GM18861 (cell line): ENCODE measurements at regions not wholly inside any gene's neighbourhood (a gene's known extent, or its start where the extent isn't known, plus 50 kb on each side); places are given as distances from the start of the nearest gene placed in this dataset.
A peak's percentile ranks its signal among the peaks of the same experiment; 100 is the strongest.

ENCODE experiments used
- ATAC-seq: cut with Tn5 transposase; IDR thresholded peaks from one replicate; pipeline ENCODE4 v1.9.1; 2021; ENCODE audit not compliant: unreplicated experiment

DNA sequence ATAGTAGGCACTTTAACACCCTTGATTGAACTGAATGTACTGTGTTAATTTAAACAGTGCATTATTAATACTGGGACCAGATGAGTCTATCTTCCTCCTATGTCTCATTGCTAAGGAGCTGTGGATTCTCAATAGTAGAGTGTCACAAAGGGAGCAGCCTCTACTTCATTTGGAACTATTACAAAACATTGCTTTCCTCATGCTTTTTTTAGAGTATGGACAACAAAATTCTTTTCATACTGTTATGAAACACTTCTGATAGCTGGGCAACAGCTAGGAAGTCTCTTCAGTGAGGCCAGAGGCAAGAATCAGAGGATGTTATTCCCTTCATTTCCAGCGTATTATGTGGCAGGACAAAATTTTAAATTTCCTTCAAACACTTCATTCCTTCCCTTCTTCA is 160.8 kb downstream of the FBXO8 start:
- ATAC-seq = no peak

DNA sequence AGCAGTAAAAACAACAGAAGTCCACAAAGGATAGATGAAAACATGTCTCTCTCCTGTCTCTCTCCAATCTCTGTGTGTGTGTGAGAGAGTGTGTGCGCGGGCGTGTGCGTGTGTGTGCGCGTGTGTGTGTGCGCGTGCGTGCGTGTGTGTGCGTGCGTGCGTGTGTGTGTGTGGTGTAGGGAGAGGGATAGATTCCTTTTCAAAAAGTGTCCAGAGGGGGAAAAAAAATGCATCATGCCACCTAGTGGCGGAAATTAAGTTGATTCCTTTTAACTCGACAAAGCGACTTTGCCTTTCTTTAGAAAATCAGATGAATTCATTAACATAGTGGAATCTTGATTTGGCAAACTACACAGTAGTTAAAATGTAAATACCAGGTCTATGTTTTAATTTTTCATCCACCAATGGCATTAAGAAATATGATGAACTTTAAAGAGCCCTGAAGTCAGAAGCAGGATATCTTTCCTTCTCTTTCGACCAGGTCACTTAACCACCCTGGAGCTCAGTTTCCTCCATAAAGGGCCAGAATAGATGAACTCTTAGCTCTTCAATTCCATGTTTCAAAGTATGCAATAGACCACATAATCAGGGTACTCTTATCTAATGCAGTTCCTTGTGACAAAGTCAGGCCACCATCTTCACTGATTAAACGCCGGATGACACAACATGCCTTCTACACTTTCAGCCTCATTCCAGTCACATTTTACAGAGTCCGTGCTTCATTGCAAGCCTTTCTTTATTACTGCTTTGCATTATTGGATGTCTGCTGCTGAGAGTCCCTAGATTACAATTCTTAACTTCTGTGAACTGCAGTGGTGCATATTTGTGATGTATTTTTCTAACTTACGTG is 162.8 kb downstream of the FBXO8 start:
- ATAC-seq = peak; percentile 46

DNA sequence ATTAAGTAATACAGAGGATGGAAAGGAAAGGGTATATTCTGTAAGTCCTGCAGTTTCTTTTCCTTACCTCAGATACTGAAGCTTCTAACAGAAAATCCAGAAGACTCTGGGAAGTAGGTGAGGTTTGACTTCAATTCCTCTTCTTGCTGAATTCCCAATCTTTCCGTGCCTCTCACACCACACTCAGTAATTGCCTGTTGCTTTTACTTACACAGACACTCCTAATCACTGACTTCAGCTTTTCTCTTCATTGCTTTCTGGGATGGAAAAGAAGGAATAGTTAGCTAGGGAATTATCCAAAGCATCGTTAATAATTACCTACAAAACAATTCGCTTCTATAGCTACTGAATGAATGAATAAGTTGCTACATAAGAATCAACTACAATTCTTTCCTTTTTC is 163.6 kb downstream of the FBXO8 start:
- no peak for ATAC-seq

DNA sequence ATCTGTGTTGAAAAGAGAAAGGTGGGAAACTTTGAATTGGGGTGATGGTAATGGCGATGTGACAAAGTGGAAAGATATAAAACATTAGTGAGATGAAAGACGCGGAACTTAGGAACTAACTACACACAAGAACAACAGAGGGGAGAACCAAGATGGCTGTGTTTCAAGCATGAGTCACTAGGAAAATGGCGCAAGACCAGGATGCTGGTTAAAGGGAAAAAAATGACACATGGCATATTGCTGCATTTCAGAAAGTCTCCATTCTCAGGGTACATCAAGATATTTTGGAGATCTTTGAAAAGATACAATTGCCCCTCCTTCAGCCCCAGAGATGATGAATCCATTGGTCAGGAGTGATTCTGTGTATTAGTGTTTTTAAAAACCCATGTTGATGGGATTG is 164.4 kb downstream of the FBXO8 start:
- ATAC-seq = no peak

DNA sequence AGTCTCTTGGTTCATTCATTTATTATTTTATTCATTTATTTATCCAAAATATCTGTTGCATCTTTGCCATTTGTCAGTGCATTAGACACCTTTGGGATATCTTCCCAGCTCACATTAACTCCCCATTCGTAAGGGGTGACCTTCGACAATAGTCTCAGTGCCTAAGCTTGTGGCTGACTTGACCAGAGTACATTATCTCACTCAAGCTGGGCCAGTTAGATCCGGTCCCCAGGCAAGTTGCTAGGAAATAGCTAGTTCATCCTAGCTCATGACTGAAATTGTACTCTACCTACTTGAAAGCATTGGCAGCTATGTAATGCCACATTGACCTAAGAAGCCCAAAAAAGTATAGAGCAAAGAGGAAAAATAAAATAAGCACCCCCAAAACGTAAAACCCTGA is 165.3 kb downstream of the FBXO8 start:
- no peak for ATAC-seq

DNA sequence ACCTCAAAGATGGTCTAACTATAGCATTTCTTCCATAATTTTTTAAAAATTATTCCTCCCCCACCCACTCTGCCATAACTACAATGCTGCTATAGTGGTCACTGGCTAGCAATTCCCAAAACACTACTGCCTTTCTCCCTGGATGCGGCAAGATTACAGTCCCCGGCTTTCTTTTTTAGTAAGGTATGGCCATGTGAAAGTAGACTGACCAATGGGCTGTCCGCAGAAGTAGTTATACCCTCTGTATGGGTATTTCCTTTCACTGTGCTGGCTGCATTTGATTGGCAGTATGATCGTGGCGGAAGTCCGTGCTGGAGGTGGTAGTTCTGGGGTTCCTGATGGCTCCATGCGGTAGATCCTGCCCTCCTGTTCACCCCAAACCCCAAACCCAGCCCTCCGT is 166.0 kb downstream of the FBXO8 start:
- ATAC-seq = no peak

DNA sequence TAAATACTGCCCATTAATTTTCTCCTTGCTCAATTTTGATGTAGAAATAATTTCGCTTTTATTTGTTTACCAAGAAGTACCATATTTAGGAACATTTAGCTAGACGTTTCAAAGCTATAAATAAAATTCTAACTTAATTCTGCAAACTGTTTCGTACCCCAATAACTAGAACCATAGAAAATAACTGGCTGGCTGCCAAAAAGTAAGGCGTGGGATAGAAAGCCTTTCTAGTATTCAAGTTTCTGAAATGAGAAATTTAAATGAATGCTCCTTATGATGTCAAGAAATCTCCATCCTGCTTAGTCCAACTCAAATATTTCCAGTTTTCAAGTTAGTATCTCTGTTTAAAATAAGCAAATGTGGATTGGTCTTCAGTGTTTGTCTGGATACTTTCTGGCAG is 167.4 kb downstream of the FBXO8 start:
- no peak for ATAC-seq

DNA sequence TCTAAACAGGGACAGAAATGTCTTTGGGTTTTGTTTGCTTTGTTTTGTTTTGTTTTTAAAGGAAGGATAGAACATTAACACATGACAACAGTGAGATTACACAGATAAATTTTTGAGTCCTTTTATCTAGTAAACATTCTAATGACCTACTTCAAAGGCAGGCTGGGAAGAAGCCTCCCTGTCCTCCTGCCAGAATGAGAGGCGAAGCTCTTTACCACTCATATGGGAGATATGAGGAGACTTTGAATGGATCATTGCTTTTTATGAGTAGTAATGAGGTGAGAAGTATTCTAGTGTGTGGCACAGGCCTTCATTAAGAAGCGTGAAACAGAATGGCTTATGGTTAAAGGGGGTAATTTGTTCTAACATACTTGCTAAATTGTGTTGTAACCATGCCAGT is 172.0 kb downstream of the FBXO8 start:
- no peak for ATAC-seq

DNA sequence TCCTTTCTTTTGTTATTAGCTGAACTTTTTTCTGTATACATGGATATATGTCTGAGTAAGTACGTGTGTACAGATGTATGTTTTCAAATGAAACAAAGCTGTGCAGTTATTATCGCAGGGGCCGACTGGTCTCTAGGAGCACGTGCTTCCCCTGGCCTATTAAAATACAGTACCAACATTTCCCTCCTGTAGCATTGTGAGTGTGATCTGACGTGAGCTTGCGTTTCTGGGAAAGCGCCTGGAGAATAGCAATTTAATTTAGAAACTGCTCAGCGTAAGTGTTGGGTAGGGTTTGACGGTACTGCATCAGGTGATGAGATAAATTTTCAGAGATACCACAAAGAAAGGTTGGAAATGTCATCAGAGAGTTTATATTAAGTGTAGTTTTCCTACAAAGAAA is 173.3 kb downstream of the FBXO8 start:
- no peak for ATAC-seq

DNA sequence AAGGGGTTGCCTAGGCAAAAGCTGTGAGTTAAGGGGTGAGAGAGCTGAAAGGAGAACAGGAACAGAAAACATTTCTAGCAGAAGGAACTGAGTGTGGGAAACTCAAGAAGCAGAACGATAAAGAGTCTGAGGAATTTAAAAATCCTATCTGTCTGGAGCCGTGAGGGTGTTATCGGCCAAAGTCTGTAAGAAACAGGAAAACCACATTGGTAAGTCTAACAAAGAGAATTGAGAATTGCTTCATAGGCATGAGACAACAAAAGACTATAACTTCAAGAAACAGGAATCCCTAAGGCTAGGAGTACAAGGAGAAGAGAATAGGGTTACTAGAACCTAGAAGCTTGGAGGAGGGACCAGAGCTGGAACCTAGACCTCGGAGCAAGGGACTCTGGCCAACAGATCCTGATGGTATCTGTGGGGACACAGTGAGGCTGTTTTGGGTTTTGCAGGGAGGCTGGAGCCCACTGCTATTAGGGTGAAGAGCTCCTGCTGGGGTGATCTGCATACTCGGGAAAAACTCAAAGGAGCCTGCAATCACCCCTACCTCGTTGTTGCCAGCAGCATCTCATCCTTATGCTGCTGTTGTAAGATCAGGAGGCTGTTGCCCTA is 175.6 kb downstream of the FBXO8 start:
- no peak for ATAC-seq

DNA sequence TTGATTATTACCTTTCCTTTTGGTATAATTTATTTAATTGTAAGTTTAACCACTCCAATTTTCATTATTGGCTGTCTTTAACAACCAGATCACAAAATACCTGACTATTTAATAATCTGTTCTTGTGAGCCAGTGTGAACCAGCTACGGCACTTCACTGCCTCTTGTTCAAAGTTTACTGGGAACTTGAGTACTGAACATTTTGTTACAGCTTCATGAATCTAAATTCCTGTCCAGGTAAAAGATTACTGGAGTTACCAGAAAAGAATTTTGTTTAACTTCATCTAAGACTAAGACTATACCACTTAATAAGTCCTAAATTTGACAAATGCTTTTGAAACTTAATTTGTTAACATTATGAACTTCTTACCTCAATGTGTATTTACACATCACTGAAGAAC is 178.3 kb downstream of the FBXO8 start:
- no peak for ATAC-seq

DNA sequence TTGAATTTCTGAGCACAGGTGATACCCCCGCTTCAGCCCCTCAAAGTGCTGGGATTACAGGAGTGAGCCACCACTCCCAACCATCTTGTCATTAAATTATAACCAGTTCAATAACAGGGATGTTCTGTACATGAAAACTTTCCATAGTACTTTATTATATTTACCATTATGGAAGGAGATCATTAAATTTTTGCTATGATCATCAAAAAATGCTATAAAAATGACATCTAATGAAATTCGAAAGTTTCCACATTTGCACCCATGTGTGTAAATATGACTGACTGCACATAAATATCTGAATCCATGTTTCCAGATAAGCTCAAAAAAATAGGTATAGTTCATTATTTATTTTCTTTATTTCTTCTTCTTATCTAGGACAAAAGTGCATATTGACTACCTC is 182.6 kb downstream of the FBXO8 start:
- no peak for ATAC-seq

DNA sequence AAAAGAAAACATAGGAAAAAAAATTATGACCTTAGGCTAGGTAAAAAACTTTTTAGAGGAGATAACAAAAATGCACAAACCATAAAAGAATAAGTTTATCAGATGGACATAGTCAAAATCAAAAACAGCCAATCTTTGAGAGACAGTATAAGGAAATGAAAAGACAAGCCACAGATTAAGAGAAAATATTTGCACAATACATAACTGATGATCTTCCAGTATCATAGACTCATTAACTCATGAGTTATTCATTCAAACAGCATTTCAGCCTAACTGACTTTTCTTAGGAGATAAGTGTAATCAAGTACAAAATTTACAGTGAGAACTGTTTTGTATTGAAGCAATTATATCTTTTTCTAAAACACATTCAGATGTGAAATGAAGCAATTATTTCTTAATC is 183.8 kb downstream of the FBXO8 start:
- ATAC-seq = no peak

DNA sequence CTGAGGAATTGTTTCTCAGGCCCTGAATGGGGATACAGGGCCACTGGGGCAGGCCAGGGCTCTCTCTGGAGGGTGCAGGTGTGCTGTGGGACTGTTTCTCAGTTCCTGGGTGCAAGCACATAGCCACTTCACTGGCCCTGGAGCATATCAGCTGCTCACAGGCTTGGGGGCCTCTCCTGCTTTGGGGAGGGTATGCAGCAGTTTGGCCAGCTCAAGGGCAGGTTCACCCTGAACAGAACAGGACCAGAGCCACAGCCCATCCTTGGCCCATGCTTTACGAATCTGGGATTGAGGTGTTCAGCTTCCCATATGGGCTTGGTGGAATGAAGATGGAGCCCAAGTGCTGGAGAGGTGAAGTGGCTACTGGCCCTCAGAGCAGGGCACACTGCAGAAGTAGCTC is 186.5 kb downstream of the FBXO8 start:
- no peak for ATAC-seq

DNA sequence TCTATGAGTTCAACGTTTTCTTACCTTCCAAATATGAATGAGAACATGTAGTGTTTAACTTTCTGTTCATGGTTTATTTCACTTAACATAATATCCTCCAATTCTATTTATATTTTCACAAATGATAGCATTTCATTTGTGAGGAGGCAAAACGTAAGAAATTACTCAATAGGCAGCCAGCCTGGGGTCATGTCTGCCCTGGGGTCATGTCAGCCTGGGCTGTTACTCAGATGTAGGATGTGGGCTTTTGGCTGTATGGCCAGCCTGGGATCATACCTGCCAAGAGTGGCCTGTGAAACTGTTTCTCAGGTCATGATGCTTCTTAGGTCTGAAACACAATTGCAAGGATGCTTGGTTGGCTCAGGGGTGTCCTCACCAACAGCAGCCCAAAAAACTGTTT is 187.0 kb downstream of the FBXO8 start:
- ATAC-seq = no peak

DNA sequence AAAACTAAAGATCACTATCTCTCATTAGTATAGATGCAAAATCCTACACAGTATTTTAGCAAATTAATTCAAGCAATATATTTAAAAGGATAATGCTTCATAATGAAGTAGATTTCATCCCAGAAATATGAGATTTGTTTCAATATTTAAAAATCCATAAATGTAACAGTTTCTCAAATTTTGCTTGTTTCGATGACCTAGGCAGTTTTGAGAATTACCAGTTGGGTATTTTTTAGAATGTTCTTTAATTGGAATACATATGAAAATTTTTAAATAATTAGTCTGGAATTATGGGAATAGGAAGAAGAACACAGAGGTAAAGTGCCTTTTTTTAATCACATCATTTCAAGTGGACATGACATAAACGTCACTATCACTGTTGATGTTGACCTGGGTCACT is 192.3 kb downstream of the FBXO8 start:
- ATAC-seq = no peak

DNA sequence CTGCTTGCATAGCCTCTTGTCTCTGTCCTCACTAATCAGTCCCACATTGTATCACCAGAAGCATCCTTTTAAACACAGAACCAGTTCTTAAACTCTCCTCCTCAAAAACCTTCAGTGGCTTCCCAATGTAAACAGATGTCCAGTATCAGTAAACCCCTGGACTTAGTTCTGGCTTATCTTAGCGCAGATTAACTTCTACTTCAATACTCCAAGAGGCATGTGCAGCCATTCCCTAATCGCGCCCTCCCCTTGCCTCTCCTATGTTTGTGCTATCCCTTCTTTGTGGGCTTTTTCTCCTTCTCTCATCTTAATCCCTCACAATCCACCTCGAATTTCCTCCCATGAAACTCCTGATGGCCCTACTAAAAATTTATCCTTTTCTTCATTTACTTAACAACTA is 193.8 kb downstream of the FBXO8 start:
- no peak for ATAC-seq

DNA sequence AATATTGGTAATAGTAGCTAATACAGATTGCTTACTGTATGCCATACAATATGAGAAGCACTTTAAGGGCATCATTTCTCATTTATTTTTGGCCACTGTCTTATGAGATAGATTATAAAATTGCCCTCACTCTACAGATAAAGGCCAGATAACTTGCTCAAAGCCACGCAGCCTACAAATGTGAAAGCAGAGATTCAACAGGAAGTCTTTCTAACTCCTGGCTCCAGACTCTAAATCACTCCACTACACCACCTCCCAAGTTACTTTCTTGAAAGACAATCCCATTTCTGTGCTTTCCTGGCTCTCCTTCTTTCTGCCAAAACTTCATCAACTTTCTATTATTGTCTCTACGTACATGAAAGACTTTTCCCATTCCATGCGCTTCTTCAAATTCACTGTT is 194.7 kb downstream of the FBXO8 start:
- no peak for ATAC-seq

DNA sequence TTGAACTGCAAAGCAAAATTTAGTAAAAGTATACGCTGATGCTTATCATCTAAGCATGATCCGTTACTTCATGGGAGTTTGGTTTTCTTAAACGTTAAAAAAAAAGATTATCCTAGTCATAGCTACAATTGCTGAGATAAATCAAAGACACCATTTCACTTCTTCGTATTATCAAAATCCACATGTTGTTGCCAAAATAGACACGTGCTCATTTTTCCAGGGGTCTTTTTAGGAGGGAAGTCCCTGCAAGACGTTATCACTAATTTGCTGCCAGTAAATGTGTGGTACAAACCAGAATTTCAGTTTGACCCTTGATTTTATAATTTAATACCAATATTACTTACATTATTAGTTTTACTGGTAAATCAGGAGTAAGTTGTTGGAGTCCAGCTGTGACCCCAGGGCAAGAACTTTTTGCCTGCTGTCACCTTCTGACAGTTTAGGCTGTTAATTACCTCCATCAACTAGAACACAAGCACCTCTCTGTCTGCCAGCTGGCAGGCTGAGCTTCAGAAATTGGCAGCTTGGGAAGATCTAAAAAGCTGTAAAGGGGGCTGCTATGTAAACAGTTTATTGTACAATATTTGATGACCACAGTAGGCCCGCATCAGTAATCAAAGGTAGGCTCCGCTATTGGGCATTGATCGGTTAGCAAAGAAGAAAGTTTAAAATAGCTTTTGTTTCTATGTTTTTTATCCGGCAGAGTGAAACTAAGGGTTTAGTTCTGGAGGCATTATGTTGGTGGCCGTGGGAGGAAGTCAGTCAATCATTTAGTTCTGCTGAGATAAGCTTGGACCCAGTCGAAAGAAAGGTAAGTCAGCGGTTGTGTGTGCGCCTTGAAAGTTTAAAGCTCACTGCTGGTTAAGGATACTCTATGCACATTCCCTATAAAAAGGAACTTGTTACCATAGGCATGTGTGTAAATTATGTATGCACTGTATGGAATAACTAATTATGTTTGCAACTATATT is 196.4 kb downstream of the FBXO8 start:
- ATAC-seq = no peak

DNA sequence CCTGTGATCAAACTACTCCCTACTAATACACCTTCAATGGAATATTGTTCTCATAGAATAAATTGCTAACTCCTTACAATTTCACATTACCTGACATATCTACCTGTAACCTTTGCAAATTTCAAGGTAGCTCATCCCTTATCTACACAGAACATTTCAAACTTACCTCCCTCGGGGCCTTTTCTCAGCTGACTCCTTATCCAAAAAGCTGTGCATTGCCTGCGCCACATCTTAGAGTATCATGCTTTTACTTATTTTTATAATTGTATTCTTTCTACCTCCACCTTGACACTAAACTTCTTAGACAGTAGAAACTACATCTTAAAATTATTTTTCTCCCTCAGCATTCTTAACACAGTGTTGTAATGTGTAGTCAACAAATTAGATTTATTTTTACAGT is 198.5 kb downstream of the FBXO8 start:
- no peak for ATAC-seq

DNA sequence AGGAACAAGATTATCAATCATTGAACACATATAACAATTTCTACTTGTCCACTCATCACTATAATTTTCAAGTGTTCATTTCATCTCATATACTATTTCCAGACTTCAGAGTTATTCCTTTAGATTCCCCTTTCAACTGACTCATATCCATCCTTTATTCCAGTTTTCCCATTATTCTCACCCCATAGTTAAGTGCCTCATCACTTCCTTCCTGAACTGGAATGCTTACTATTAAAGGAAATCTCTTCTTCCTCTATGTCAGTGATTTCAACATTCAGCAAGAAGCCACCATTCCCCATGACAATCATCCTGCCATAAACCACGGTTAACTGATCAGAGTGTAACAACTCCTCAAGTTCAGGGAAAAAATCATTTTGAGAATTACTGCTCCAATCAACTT is 198.9 kb downstream of the FBXO8 start:
- no peak for ATAC-seq

DNA sequence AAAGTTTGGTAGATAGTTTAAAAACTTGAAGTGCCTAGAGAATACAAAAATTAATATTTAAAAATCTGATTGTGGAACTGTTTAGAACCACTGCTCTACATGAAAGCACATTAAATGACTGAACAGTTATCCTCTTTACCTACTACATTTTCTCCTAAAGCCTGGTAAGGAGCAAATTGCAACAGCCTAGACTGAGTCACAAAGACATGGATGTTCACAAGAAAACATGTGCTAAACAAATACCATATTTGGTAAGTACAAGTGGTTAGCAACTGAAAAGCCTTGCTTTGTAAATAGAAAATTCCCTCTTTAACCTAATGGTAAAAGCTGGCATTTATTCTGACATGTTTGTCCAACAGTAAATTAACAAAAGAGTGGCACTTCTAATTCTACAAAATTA is 203.1 kb downstream of the FBXO8 start:
- ATAC-seq = no peak
